Kidney (tissue), 13 donors: ENCODE measurements at regions not wholly inside any gene's neighbourhood (a gene's known extent, or its start where the extent isn't known, plus 50 kb on each side); places are given as distances from the start of the nearest gene placed in this dataset.

Source experiments
- DNase-seq, 5 donors: peaks; one replicate each; pipeline ENCODE4 v3.0.0-alpha.2; 2013 to 2020
- FAIRE-seq: peaks from 2 replicates; lab custom pipeline; 2012; peaks lifted over from hg19 to GRCh38; lab: Jason Lieb, UNC
- H3K27ac ChIP-seq, 2 donors: one replicate each; pipeline ENCODE4 v1.7.0; 2013; ENCODE audit warnings: low read depth in 2 of 2, low read length in 2 of 2, inconsistent platforms in 1 of 2
- H3K27me3 ChIP-seq: one replicate; pipeline ENCODE4 v1.7.1; 2013; ENCODE audit warnings: low read length, inconsistent platforms; ENCODE audit not compliant: control insufficient read depth, insufficient read depth
- H3K36me3 ChIP-seq, 3 donors: one replicate each; pipeline versions ENCODE4 v1.7.0 to v1.7.1; 2013; ENCODE audit warnings: low read length in 3 of 3, control low read depth in 1 of 3, inconsistent platforms in 1 of 3; ENCODE audit not compliant: insufficient read depth in 3 of 3, control insufficient read depth in 2 of 3
- H3K4me1 ChIP-seq, 3 donors: one replicate each; pipeline versions ENCODE4 v1.7.0 to v1.7.1; 2013; ENCODE audit warnings: low read length in 3 of 3, inconsistent platforms in 1 of 3, low read depth in 1 of 3; ENCODE audit not compliant: control insufficient read depth in 2 of 3, insufficient read depth in 2 of 3
- H3K4me3 ChIP-seq, 3 donors: one replicate each; pipeline versions ENCODE4 v1.7.0 to v1.8.1; 2013; ENCODE audit warnings: low read length in 3 of 3, control low read depth in 1 of 3, inconsistent platforms in 1 of 3
- H3K9ac ChIP-seq, 3 donors: one replicate each; pipeline versions ENCODE4 v1.7.0 to v1.7.1; 2013; ENCODE audit warnings: low read length in 3 of 3, control low read depth in 1 of 3, inconsistent platforms in 1 of 3
- H3K9me3 ChIP-seq, 3 donors: one replicate each; pipeline versions ENCODE4 v1.7.0 to v1.7.1; 2013; ENCODE audit warnings: low read length in 3 of 3, control low read depth in 1 of 3, inconsistent platforms in 1 of 3; ENCODE audit not compliant: control insufficient read depth in 2 of 3, insufficient read depth in 1 of 3
- CTCF ChIP-seq: IDR thresholded peaks from 3 replicates; pipeline ENCODE4 v1.5.1; 2012; ENCODE audit warnings: mild to moderate bottlenecking, moderate library complexity, borderline replicate concordance; ENCODE audit not compliant: insufficient read depth; ENCODE audit errors: extremely low read depth
- intact Hi-C: fragments of 100-400 bp; cut with DNase I; formaldehyde crosslinking; loops from one replicate; pipeline ENCODE4 v1.11.1; 2022
- donor health status: control.
- donor health status: control.
- donor health status: control.
- donor health status: control.
- donor health status: control.
- donor health status: DM: yes; HTN: yes; CAD: no.
- donor health status: Normal renal cell carcinoma (clear cell type).

- TF ChIP-seq CTCF = no peak
- H3K4me1 ChIP-seq = no peaks in the 10 kb centered on the region
- H3K9me3 ChIP-seq = no peaks in the 10 kb centered on the region
- H3K27ac ChIP-seq = no peak overlapping the region
- intact Hi-C loops = no loop called here
- no peak for FAIRE-seq
- H3K36me3 ChIP-seq = no peaks in the 10 kb centered on the region
- no peak overlapping the region for H3K9ac ChIP-seq
- no peak overlapping the region for H3K4me3 ChIP-seq
- DNase-seq = peak in 3 of 5 donors; percentile 65 to 81 (median 77)
- no peaks in the 10 kb centered on the region for H3K27me3 ChIP-seq
Measured at GRCh38 chr10:79004311-79004710, 64.5 kb upstream of the ZMIZ1 start.

- H3K27ac ChIP-seq = no peak overlapping the region
- H3K27me3 ChIP-seq = no peaks in the 10 kb centered on the region
- FAIRE-seq (no peak), DNase-seq (peak in 2 of 5 donors; percentile 38 to 51)
- H3K9me3 ChIP-seq = no peaks in the 10 kb centered on the region
- H3K9ac ChIP-seq = no peak overlapping the region
- no peak overlapping the region for H3K4me3 ChIP-seq
- H3K4me1 ChIP-seq = no peaks in the 10 kb centered on the region
- intact Hi-C loops = no loop called here
- H3K36me3 ChIP-seq = no peaks in the 10 kb centered on the region
- TF ChIP-seq CTCF = no peak
Measured at GRCh38 chr10:79005126-79005810, 63.5 kb upstream of the ZMIZ1 start.

- intact Hi-C loops = no loop called here
- Histone ChIP-seq H3K9ac (no peak overlapping the region), H3K27ac (no peak overlapping the region), H3K4me1 (no peaks in the 10 kb centered on the region), H3K9me3 (no peaks in the 10 kb centered on the region), H3K27me3 (no peaks in the 10 kb centered on the region), H3K4me3 (no peak overlapping the region), H3K36me3 (no peaks in the 10 kb centered on the region)
- DNase-seq = no peak
- no peak for TF ChIP-seq CTCF
- no peak for FAIRE-seq
Measured at GRCh38 chr10:79007018-79007417, 61.7 kb upstream of the ZMIZ1 start.
